NCI-H460 (cell line): ENCODE measurements at regions not wholly inside any gene's neighbourhood (a gene's known extent, or its start where the extent isn't known, plus 50 kb on each side); places are given as distances from the start of the nearest gene placed in this dataset.

ENCODE experiments used
- DNase-seq: peaks from one replicate; pipeline ENCODE4 v3.0.0-alpha.2; 2016; ENCODE audit warnings: low read depth; ENCODE audit errors: extremely low read depth

GRCh38 chr21:28791595-28792282, 200.9 kb downstream of the LTN1 start:
- DNase-seq, result no peak

- no peak for DNase-seq
These were observed 202.3 kb downstream of the LTN1 start for GRCh38 chr21:28790335-28790734.

GRCh38 chr21:28789523-28789922, 203.2 kb downstream of the LTN1 start:
- no peak for DNase-seq

GRCh38 chr21:28788030-28788429, 204.6 kb downstream of the LTN1 start:
- DNase-seq, result no peak

- DNase-seq, result no peak
These were observed 209.0 kb downstream of the LTN1 start for GRCh38 chr21:28783641-28784185.

- DNase-seq, result no peak
These were observed 210.9 kb downstream of the LTN1 start for GRCh38 chr21:28781602-28782276.

- no peak for DNase-seq
These were observed 212.8 kb downstream of the LTN1 start for GRCh38 chr21:28779914-28780313.

- DNase-seq, result no peak
These were observed 216.4 kb downstream of the LTN1 start for GRCh38 chr21:28776251-28776650.

- DNase-seq, result no peak
These were observed 217.6 kb downstream of the LTN1 start for GRCh38 chr21:28775071-28775470.

- no peak for DNase-seq
These were observed 219.6 kb downstream of the LTN1 start for GRCh38 chr21:28773036-28773435.

- no peak for DNase-seq
These were observed 220.7 kb downstream of the LTN1 start for GRCh38 chr21:28771790-28772501.

- DNase-seq, result no peak
These were observed 221.6 kb downstream of the LTN1 start for GRCh38 chr21:28770867-28771661.

- no peak for DNase-seq
These were observed 223.0 kb downstream of the LTN1 start for GRCh38 chr21:28769683-28770082.

- DNase-seq, result no peak
These were observed 223.9 kb downstream of the LTN1 start for GRCh38 chr21:28768753-28769152.

- DNase-seq, result no peak
These were observed 225.2 kb downstream of the LTN1 start for GRCh38 chr21:28767523-28767922.

GRCh38 chr21:28763809-28764418, 228.8 kb downstream of the LTN1 start:
- DNase-seq, result no peak

- DNase-seq, result no peak
These were observed 230.3 kb downstream of the LTN1 start for GRCh38 chr21:28762357-28762735.

GRCh38 chr21:28761674-28762356, 230.9 kb downstream of the LTN1 start:
- no peak for DNase-seq

- no peak for DNase-seq
These were observed 233.8 kb downstream of the LTN1 start for GRCh38 chr21:28758883-28759242.
